ENCODE measurements at regions not wholly inside any gene's neighbourhood (a gene's known extent, or its start where the extent isn't known, plus 50 kb on each side); places are given as distances from the start of the nearest gene placed in this dataset.

GRCh38 chr1:36641776-36642175 lies 159.1 kb upstream of the CSF3R start:
- DNase-seq = no peak

GRCh38 chr1:36639461-36639860 lies 156.7 kb upstream of the CSF3R start:
- no peak for DNase-seq

- no peak for DNase-seq
Measured at GRCh38 chr1:36638268-36638667, 155.6 kb upstream of the CSF3R start.

GRCh38 chr1:36636206-36636605 lies 153.5 kb upstream of the CSF3R start:
- DNase-seq = no peak

GRCh38 chr1:36635284-36635683 lies 152.6 kb upstream of the CSF3R start:
- no peak for DNase-seq

- DNase-seq = no peak
Measured at GRCh38 chr1:36628804-36629203, 146.1 kb upstream of the CSF3R start.

- no peak for DNase-seq
Measured at GRCh38 chr1:36626435-36626834, 143.7 kb upstream of the CSF3R start.

- no peak for DNase-seq
Measured at GRCh38 chr1:36625935-36626310, 143.2 kb upstream of the CSF3R start.

GRCh38 chr1:36625253-36625934 lies 142.7 kb upstream of the CSF3R start:
- no peak for DNase-seq

- no peak for DNase-seq
Measured at GRCh38 chr1:36624466-36624865, 141.8 kb upstream of the CSF3R start.

GRCh38 chr1:36622741-36623648 lies 140.3 kb upstream of the CSF3R start:
- no peak for DNase-seq

- DNase-seq = no peak
Measured at GRCh38 chr1:36621531-36621930, 138.8 kb upstream of the CSF3R start.

- no peak for DNase-seq
Measured at GRCh38 chr1:36620142-36620541, 137.4 kb upstream of the CSF3R start.

- no peak for DNase-seq
Measured at GRCh38 chr1:36614991-36615390, 132.3 kb upstream of the CSF3R start.

GRCh38 chr1:36614571-36614970 lies 131.9 kb upstream of the CSF3R start:
- no peak for DNase-seq

GRCh38 chr1:36613721-36614120 lies 131.0 kb upstream of the CSF3R start:
- DNase-seq = no peak

GRCh38 chr1:36612881-36613280 lies 130.2 kb upstream of the CSF3R start:
- DNase-seq = no peak

- DNase-seq = no peak
Measured at GRCh38 chr1:36612121-36612520, 129.4 kb upstream of the CSF3R start.

GRCh38 chr1:36609241-36610027 lies 126.7 kb upstream of the CSF3R start:
- peak; percentile 74 for DNase-seq

- DNase-seq = no peak
Measured at GRCh38 chr1:36608272-36608671, 125.6 kb upstream of the CSF3R start.

- DNase-seq = no peak
Measured at GRCh38 chr1:36607263-36607651, 124.5 kb upstream of the CSF3R start.

GRCh38 chr1:36606641-36607262 lies 124.0 kb upstream of the CSF3R start:
- DNase-seq = no peak

Measured in OCI-M1 (cell line).